GM21360 (cell line): ENCODE measurements at regions not wholly inside any gene's neighbourhood (a gene's known extent, or its start where the extent isn't known, plus 50 kb on each side); places are given as distances from the start of the nearest gene placed in this dataset.

Experiments used
- ATAC-seq: cut with Tn5 transposase; IDR thresholded peaks from one replicate; pipeline ENCODE4 v1.9.1; 2021; ENCODE audit warnings: mild to moderate bottlenecking, moderate library complexity; ENCODE audit not compliant: unreplicated experiment

- ATAC-seq: no peak
These were observed 348.0 kb downstream of the BTBD3 start for GRCh38 chr20:12265662-12266061.

GRCh38 chr20:12269579-12269978 is 351.9 kb downstream of the BTBD3 start:
- ATAC-seq: no peak

GRCh38 chr20:12270863-12271262 is 353.2 kb downstream of the BTBD3 start:
- ATAC-seq: no peak

- ATAC-seq: no peak
These were observed 358.4 kb downstream of the BTBD3 start for GRCh38 chr20:12276011-12276673.

- ATAC-seq: no peak
These were observed 369.9 kb downstream of the BTBD3 start for GRCh38 chr20:12287575-12287974.

GRCh38 chr20:12289465-12289864 is 371.8 kb downstream of the BTBD3 start:
- no peak for ATAC-seq

- no peak for ATAC-seq
These were observed 373.7 kb downstream of the BTBD3 start for GRCh38 chr20:12291386-12291785.

GRCh38 chr20:12293900-12294299 is 376.2 kb downstream of the BTBD3 start:
- no peak for ATAC-seq

GRCh38 chr20:12294678-12295077 is 377.0 kb downstream of the BTBD3 start:
- no peak for ATAC-seq

- ATAC-seq: no peak
These were observed 387.7 kb downstream of the BTBD3 start for GRCh38 chr20:12305188-12305950.

GRCh38 chr20:12306107-12306506 is 388.4 kb downstream of the BTBD3 start:
- no peak for ATAC-seq

- ATAC-seq: no peak
These were observed 393.6 kb downstream of the BTBD3 start for GRCh38 chr20:12311094-12311865.

- no peak for ATAC-seq
These were observed 398.0 kb downstream of the BTBD3 start for GRCh38 chr20:12315652-12316051.

- ATAC-seq: no peak
These were observed 399.1 kb downstream of the BTBD3 start for GRCh38 chr20:12316794-12317193.

- no peak for ATAC-seq
These were observed 399.7 kb downstream of the BTBD3 start for GRCh38 chr20:12317433-12317832.

GRCh38 chr20:12318043-12318442 is 400.4 kb downstream of the BTBD3 start:
- no peak for ATAC-seq

- no peak for ATAC-seq
These were observed 404.0 kb downstream of the BTBD3 start for GRCh38 chr20:12321736-12322135.

- ATAC-seq: no peak
These were observed 409.5 kb downstream of the BTBD3 start for GRCh38 chr20:12327205-12327604.

GRCh38 chr20:12331236-12331635 is 413.5 kb downstream of the BTBD3 start:
- no peak for ATAC-seq

- ATAC-seq: no peak
These were observed 419.9 kb downstream of the BTBD3 start for GRCh38 chr20:12337601-12338000.

- no peak for ATAC-seq
These were observed 428.3 kb downstream of the BTBD3 start for GRCh38 chr20:12345978-12346377.

GRCh38 chr20:12353842-12354241 is 436.1 kb downstream of the BTBD3 start:
- no peak for ATAC-seq
